Brain microvascular endothelial cell (primary cell): ENCODE measurements at regions not wholly inside any gene's neighbourhood (a gene's known extent, or its start where the extent isn't known, plus 50 kb on each side); places are given as distances from the start of the nearest gene placed in this dataset.

Source experiments
- DNase-seq: peaks from one replicate; pipeline ENCODE4 v3.0.0-alpha.2; 2020
- H3K27ac ChIP-seq: fragments of 250-450 bp; sonication (Bioruptor Pico); 2 replicates; pipeline ENCODE4 v1.5.1; 2020; ENCODE audit warnings: mild to moderate bottlenecking, moderate library complexity
- H3K27me3 ChIP-seq: fragments of 250-450 bp; sonication (Bioruptor Pico); replicated peaks from 2 replicates; pipeline ENCODE4 v1.5.1; 2020; ENCODE audit warnings: mild to moderate bottlenecking
- H3K36me3 ChIP-seq: fragments of 250-450 bp; sonication (Bioruptor Pico); replicated peaks from 2 replicates; pipeline ENCODE4 v1.5.1; 2020; ENCODE audit warnings: mild to moderate bottlenecking
- H3K4me3 ChIP-seq: 2 replicates; pipeline ENCODE4 v1.5.1; 2011; ENCODE audit warnings: low read depth, mild to moderate bottlenecking, control low read depth, low read length, moderate library complexity
- CTCF ChIP-seq: IDR thresholded peaks from 2 replicates; pipeline ENCODE4 v1.5.1; 2011; ENCODE audit warnings: low read depth, mild to moderate bottlenecking, moderate library complexity, low read length, control low read depth, inconsistent platforms; ENCODE audit errors: missing control alignments
- in situ Hi-C: cut with HindIII; loops from 2 replicates; pipeline ENCODE4 v1.10.0; 2017; ENCODE audit warnings: low sequenced_read_pairs, low pct_ligation_motif_present

DNA sequence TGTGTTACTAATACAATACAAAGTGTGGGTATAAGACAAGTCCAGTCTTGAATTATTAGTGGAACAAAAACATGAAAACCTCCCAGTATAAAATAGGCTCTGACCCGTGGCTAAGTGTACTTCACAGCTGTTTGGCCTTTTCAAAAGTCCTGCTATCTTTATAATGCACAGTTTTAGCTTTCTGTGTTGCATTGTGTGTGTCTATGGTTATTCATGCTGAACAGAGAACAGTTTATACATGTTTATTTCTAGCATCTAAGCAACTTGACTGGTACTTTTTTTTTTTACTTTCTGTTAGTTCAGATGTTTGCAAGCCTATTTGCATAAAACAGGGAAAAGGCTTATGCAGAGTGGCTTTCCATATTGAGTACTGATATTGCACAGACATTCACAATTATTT is 119.2 kb upstream of the CCN2 start:
- Histone ChIP-seq H3K27ac (no peak overlapping the region), H3K27me3 (no peaks in the 10 kb centered on the region), H3K36me3 (no peaks in the 10 kb centered on the region), H3K4me3 (no peak overlapping the region)
- DNase-seq, result no peak
- no peak for TF ChIP-seq CTCF
- in situ Hi-C loops, result no loop called here

DNA sequence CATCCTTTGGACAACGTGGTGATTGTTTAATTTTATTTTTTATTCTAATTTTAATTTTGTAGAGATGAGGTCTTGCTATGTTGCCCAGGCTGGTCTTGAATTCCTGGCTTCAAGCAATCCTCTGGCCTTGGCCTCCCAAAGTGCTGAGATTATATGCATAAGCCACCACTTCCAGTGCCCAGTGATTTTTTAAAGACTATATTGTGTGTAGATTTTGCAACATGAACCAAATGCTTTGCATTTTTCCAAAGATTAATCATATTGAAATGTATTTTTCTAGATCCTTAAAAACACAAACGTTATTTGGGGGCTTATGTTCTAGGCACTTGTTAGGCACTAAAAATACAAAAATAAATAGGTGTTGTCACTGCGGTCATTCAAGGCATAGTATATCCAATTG is 117.6 kb upstream of the CCN2 start:
- in situ Hi-C loops, result no loop called here
- no peak overlapping the region for H3K4me3 ChIP-seq
- no peaks in the 10 kb centered on the region for H3K27me3 ChIP-seq
- TF ChIP-seq CTCF, result no peak
- H3K36me3 ChIP-seq, result no peaks in the 10 kb centered on the region
- DNase-seq, result no peak
- no peak overlapping the region for H3K27ac ChIP-seq

DNA sequence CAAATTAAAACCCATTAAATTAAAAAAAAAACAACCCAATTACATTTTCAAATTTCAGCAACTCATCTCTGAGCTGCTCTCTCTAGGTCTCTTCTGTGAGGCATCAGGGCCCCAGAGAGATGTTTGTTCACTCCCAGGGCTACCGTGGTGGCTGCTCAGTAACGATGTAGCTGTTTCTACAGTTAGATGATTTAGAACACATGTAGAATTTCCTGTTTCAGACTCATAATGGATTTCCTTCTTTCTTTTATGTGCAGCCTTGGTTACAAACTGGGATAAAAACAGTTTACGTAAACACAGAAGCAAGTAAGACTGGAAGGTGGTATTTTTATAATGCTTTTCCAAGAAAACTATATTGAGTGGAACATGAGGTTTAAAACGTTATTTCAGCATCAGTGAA is 116.1 kb upstream of the CCN2 start:
- no peaks in the 10 kb centered on the region for H3K27me3 ChIP-seq
- TF ChIP-seq CTCF, result no peak
- H3K4me3 ChIP-seq, result no peak overlapping the region
- no peak for DNase-seq
- H3K36me3 ChIP-seq, result no peaks in the 10 kb centered on the region
- in situ Hi-C loops, result no loop called here
- no peak overlapping the region for H3K27ac ChIP-seq

DNA sequence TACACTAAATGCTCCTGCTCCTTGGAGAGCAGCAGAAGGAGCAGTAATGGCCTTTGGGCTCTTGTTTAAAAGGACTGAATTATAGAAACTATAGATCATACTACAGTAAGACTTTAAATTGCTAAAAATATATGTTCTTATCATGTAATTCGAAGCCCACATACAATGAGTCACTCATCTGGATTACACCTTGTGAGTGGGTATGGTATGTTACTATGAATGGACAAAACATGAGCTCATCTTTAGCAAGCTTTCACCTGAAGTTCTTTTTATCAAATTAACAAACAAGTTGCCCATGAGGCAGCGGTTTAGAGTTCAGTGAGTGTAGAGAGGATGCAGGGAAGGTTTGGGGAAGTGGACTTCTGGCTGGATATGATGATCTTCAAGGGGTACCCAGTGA is 114.4 kb upstream of the CCN2 start:
- Histone ChIP-seq H3K27ac (no peak overlapping the region), H3K27me3 (no peaks in the 10 kb centered on the region), H3K36me3 (no peaks in the 10 kb centered on the region), H3K4me3 (no peak overlapping the region)
- no peak for TF ChIP-seq CTCF
- in situ Hi-C loops, result no loop called here
- peak; percentile 23 for DNase-seq

GRCh38 chr6:132063738-132064137 is 112.6 kb upstream of the CCN2 start:
- peak; percentile 88 for DNase-seq
- no peak for TF ChIP-seq CTCF
- H3K4me3 ChIP-seq, result no peak overlapping the region
- no peaks in the 10 kb centered on the region for H3K36me3 ChIP-seq
- no peaks in the 10 kb centered on the region for H3K27me3 ChIP-seq
- peak overlapping the region; percentile 90 for H3K27ac ChIP-seq
- in situ Hi-C loops, result no loop called here

- Histone ChIP-seq H3K27ac (peak overlapping the region; percentile 90), H3K36me3 (no peaks in the 10 kb centered on the region), H3K4me3 (no peak overlapping the region), H3K27me3 (no peaks in the 10 kb centered on the region)
- no peak for TF ChIP-seq CTCF
- in situ Hi-C loops, result no loop called here
- peak; percentile 81 for DNase-seq
Observed at GRCh38 chr6:132063204-132063603, 112.0 kb upstream of the CCN2 start.
